ENCODE measurements at regions not wholly inside any gene's neighbourhood (a gene's known extent, or its start where the extent isn't known, plus 50 kb on each side); places are given as distances from the start of the nearest gene placed in this dataset.

GRCh38 chr2:38174646-38175423, 98.9 kb upstream of the CYP1B1 start:
- TF ChIP-seq POLR2AphosphoS5 (IDR thresholded peaks at IDR 0.05) (peak; percentile 88), POLR2A (IDR thresholded peaks at IDR 0.05) (no peak)
- Histone ChIP-seq H3K4me1 (peaks cover 0 to 27% (median 2%) of the 10 kb centered on the region in 3 donors), H3K4me3 (no peak overlapping the region), H3K9me3 (no peaks in the 10 kb centered on the region), H3K27ac (peak overlapping the region in 2 of 4 donors; percentile 24 to 41), H3K36me3 (no peaks in the 10 kb centered on the region), H3K27me3 (no peaks in the 10 kb centered on the region)
- ATAC-seq, result peak; percentile 72
- 67 to 75% methylated on average over 4 to 7 of the region's 7 CpGs for WGBS, 2 donors (ENCODE audit: low coverage in 1 of 2)

GRCh38 chr2:38174131-38174530, 98.2 kb upstream of the CYP1B1 start:
- Histone ChIP-seq H3K27ac (peak overlapping the region in 2 of 4 donors; percentile 1 to 35), H3K9me3 (no peaks in the 10 kb centered on the region), H3K4me1 (peaks cover 0 to 29% (median 2%) of the 10 kb centered on the region in 3 donors), H3K27me3 (no peaks in the 10 kb centered on the region), H3K36me3 (no peaks in the 10 kb centered on the region), H3K4me3 (no peak overlapping the region)
- no peak for ATAC-seq
- WGBS, 2 donors (ENCODE audit: low coverage in 1 of 2), result 76 to 93% methylated on average over 2 of the region's 2 CpGs
- TF ChIP-seq EP300 (IDR thresholded peaks at IDR 0.05) (no peak), CTCF (IDR thresholded peaks at IDR 0.05) (no peak), POLR2A (IDR thresholded peaks at IDR 0.05) (no peak), POLR2AphosphoS5 (IDR thresholded peaks at IDR 0.05) (no peak)

- peaks cover 0 to 26% (median 2%) of the 10 kb centered on the region in 3 donors for H3K4me1 ChIP-seq
- TF ChIP-seq POLR2A (IDR thresholded peaks at IDR 0.05), result no peak
- no peak for TF ChIP-seq EP300 (IDR thresholded peaks at IDR 0.05)
- no peak for TF ChIP-seq CTCF (IDR thresholded peaks at IDR 0.05)
- TF ChIP-seq POLR2AphosphoS5 (IDR thresholded peaks at IDR 0.05), result no peak
- WGBS, 2 donors (ENCODE audit: low coverage in 1 of 2), result 36 to 42% methylated on average over 3 to 4 of the region's 4 CpGs
- H3K4me3 ChIP-seq, result no peak overlapping the region
- H3K9me3 ChIP-seq, result no peaks in the 10 kb centered on the region
- ATAC-seq, result no peak
- H3K36me3 ChIP-seq, result no peaks in the 10 kb centered on the region
- H3K27me3 ChIP-seq, result no peaks in the 10 kb centered on the region
- H3K27ac ChIP-seq, result peak overlapping the region in 1 of 4 donors; percentile 1
These were observed 97.7 kb upstream of the CYP1B1 start for GRCh38 chr2:38173683-38174082.

- 65 to 88% methylated on average over 1 of the region's 1 CpG for WGBS, 2 donors (ENCODE audit: low coverage in 1 of 2)
These were observed 95.4 kb upstream of the CYP1B1 start for GRCh38 chr2:38171208-38171855.

More at GRCh38 chr2:38171208-38171855, 95.4 kb upstream of the CYP1B1 start:
- Histone ChIP-seq H3K4me1 (peaks cover 0 to 22% (median 2%) of the 10 kb centered on the region in 3 donors), H3K4me3 (no peak overlapping the region), H3K27me3 (no peaks in the 10 kb centered on the region), H3K27ac (peak overlapping the region in 2 of 4 donors; percentile 62 to 66), H3K36me3 (no peaks in the 10 kb centered on the region), H3K9me3 (no peaks in the 10 kb centered on the region)
- TF ChIP-seq POLR2AphosphoS5 (IDR thresholded peaks at IDR 0.05), result no peak
- no peak for TF ChIP-seq POLR2A (IDR thresholded peaks at IDR 0.05)
- no peak for TF ChIP-seq CTCF (IDR thresholded peaks at IDR 0.05)
- no peak for TF ChIP-seq EP300 (IDR thresholded peaks at IDR 0.05)
- no peak for ATAC-seq

All from gastroesophageal sphincter (tissue), 4 donors.